Trophoblast cell (in vitro differentiated cells and primary cell): ENCODE measurements at regions not wholly inside any gene's neighbourhood (a gene's known extent, or its start where the extent isn't known, plus 50 kb on each side); places are given as distances from the start of the nearest gene placed in this dataset.

ENCODE experiments used
- DNase-seq, 2 donors: peaks; one replicate each; pipeline ENCODE4 v3.0.0-alpha.2; 2016
- H2AFZ ChIP-seq: 2 replicates; pipeline ENCODE4 v1.6.1; 2013; ENCODE audit warnings: low read length, moderate library complexity, mild to moderate bottlenecking; ENCODE audit not compliant: insufficient read depth, poor library complexity
- H2AK5ac ChIP-seq: 2 replicates; pipeline ENCODE4 v1.6.1; 2013; ENCODE audit warnings: mild to moderate bottlenecking, low read length
- H2BK120ac ChIP-seq: 2 replicates; pipeline ENCODE4 v1.6.1; 2013; ENCODE audit warnings: low read length, mild to moderate bottlenecking, moderate library complexity; ENCODE audit not compliant: insufficient read depth, poor library complexity
- H2BK12ac ChIP-seq: 2 replicates; pipeline ENCODE4 v1.6.1; 2013; ENCODE audit warnings: mild to moderate bottlenecking, low read length, moderate library complexity
- H2BK5ac ChIP-seq: 2 replicates; pipeline ENCODE4 v1.6.1; 2013; ENCODE audit warnings: low read length, low read depth, moderate library complexity, mild to moderate bottlenecking; ENCODE audit not compliant: poor library complexity
- H3K14ac ChIP-seq: 2 replicates; pipeline ENCODE4 v1.6.1; 2013; ENCODE audit warnings: mild to moderate bottlenecking, low read length
- H3K18ac ChIP-seq: 2 replicates; pipeline ENCODE4 v1.6.1; 2013; ENCODE audit warnings: mild to moderate bottlenecking, low read length
- H3K23ac ChIP-seq: 2 replicates; pipeline ENCODE4 v1.6.1; 2013; ENCODE audit warnings: low read length
- H3K27ac ChIP-seq: 2 replicates; pipeline ENCODE4 v1.5.1; 2013; ENCODE audit warnings: low read depth, mild to moderate bottlenecking, inconsistent platforms, low read length, moderate library complexity
- H3K27me3 ChIP-seq: 2 replicates; pipeline ENCODE4 v1.6.1; 2013; ENCODE audit warnings: inconsistent platforms, mild to moderate bottlenecking, low read length, moderate library complexity; ENCODE audit not compliant: insufficient read depth
- H3K36me3 ChIP-seq, 2 experiments: 1 replicate in 1 of 2; 2 replicates in 1 of 2; pipeline ENCODE4 v1.6.1; 2013; ENCODE audit warnings: low read length in 2 of 2, mild to moderate bottlenecking in 2 of 2, moderate library complexity in 1 of 2; ENCODE audit not compliant: insufficient read depth in 2 of 2, control insufficient read depth in 1 of 2
- H3K4ac ChIP-seq: 2 replicates; pipeline ENCODE4 v1.6.1; 2013; ENCODE audit warnings: low read depth, mild to moderate bottlenecking, low read length, moderate library complexity
- H3K4me1 ChIP-seq, 2 experiments: 1 replicate in 1 of 2; 2 replicates in 1 of 2; pipeline ENCODE4 v1.6.1; 2013; ENCODE audit warnings: low read length in 2 of 2, mild to moderate bottlenecking in 2 of 2, moderate library complexity in 1 of 2; ENCODE audit not compliant: insufficient read depth in 2 of 2, control insufficient read depth in 1 of 2
- H3K4me2 ChIP-seq: 2 replicates; pipeline ENCODE4 v1.6.1; 2013; ENCODE audit warnings: inconsistent platforms, mild to moderate bottlenecking, low read length, moderate library complexity
- H3K4me3 ChIP-seq: 2 replicates; pipeline ENCODE4 v1.5.1; 2013; ENCODE audit warnings: mild to moderate bottlenecking, low read depth, low read length, inconsistent platforms
- H3K79me1 ChIP-seq: one replicate; pipeline ENCODE4 v1.6.1; 2013; ENCODE audit warnings: low read length
- H3K79me2 ChIP-seq: 2 replicates; pipeline ENCODE4 v1.6.1; 2013; ENCODE audit warnings: low read length, mild to moderate bottlenecking; ENCODE audit not compliant: control insufficient read depth, insufficient read depth, poor library complexity
- H3K9ac ChIP-seq: 2 replicates; pipeline ENCODE4 v1.6.1; 2013; ENCODE audit warnings: mild to moderate bottlenecking, low read length
- H3K9me3 ChIP-seq: 2 replicates; pipeline ENCODE4 v1.6.1; 2013; ENCODE audit warnings: low read depth, mild to moderate bottlenecking, control low read depth, inconsistent platforms, low read length; ENCODE audit not compliant: insufficient read depth
- H4K12ac ChIP-seq: 2 replicates; pipeline ENCODE4 v1.6.1; 2013; ENCODE audit warnings: low read depth, mild to moderate bottlenecking, low read length, moderate library complexity
- H4K8ac ChIP-seq: 2 replicates; pipeline ENCODE4 v1.6.1; 2013; ENCODE audit warnings: low read depth, mild to moderate bottlenecking, low read length, moderate library complexity
- H4K91ac ChIP-seq: one replicate; pipeline ENCODE4 v1.6.1; 2013; ENCODE audit warnings: low read depth, mild to moderate bottlenecking, low read length, moderate library complexity
- WGBS: extraction: QIAGEN DNeasy Blood & Tissue Kit; methylation state at CpG from one replicate; pipeline ENCODE4 v1.1.7; 2013; ENCODE audit warnings: missing lambda C conversion rate; ENCODE audit not compliant: insufficient read length, insufficient coverage; ENCODE audit errors: extremely low coverage; 5-methylcytosine and 5-hydroxymethylcytosine counted together

DNA sequence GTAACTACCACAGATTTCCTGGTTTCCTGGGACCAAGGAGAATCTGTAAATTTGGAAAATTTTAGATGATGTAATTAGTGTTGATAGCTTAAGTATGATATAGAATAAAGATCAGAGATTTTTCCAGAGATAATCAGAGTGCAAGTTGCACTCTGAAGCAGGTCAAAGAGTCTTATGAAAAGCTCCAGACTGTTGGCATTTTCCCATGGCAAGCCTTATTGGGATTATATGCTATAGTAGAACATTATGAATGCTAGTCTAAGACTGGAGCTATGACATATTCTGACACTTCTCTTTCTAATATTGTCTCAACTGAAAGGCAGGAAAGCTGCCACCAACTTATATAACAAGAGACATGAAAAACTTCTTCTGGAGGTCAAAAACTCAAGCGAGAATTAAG is 1638.3 kb upstream of the LRRTM1 start:
- H2BK12ac ChIP-seq: no peak overlapping the region
- H2BK5ac ChIP-seq: no peak overlapping the region
- H3K79me1 ChIP-seq: no peaks in the 10 kb centered on the region
- no peak overlapping the region for H2AFZ ChIP-seq
- no peaks in the 10 kb centered on the region for H3K27me3 ChIP-seq
- H3K23ac ChIP-seq: no peak overlapping the region
- no peaks in the 10 kb centered on the region for H3K9me3 ChIP-seq
- H3K79me2 ChIP-seq: no peaks in the 10 kb centered on the region
- H3K27ac ChIP-seq: no peak overlapping the region
- no peak overlapping the region for H4K91ac ChIP-seq
- H3K18ac ChIP-seq: no peak overlapping the region
- no CpG with 5 or more reads among the region's 1 CpG for WGBS
- DNase-seq: no peak
- no peak overlapping the region for H2BK120ac ChIP-seq
- no peak overlapping the region for H3K4ac ChIP-seq
- no peak overlapping the region for H2AK5ac ChIP-seq
- H3K4me3 ChIP-seq: no peak overlapping the region
- no peak overlapping the region for H4K12ac ChIP-seq
- no peaks in the 10 kb centered on the region for H3K4me1 ChIP-seq
- H4K8ac ChIP-seq: no peak overlapping the region
- H3K14ac ChIP-seq: no peak overlapping the region
- H3K9ac ChIP-seq: no peak overlapping the region
- no peak overlapping the region for H3K4me2 ChIP-seq
- H3K36me3 ChIP-seq: no peaks in the 10 kb centered on the region

DNA sequence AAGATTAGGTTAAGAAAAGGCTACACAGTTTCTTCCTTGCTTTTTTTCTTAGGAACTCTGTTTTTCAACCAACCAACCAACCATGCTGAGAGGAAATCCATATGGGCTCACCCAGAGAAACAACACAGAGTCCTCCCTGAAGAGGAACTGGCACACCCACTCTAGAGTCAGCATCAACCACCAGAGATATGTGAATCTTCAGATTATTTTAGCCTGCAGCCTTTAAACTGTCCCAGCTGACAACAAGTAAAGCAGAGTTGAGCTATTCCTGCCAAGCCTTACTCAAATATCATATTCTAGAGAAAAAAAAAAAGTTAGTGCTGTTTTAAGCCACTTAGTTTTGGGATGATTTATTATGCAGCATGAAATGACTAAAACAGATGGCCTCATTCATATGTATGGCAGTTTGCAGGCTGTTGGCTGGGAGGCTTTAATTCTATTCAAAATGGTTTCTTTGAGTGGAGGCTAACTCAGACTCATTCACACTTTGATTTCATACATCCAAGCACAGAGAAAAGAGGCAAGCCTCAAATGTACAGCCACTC is 1637.7 kb upstream of the LRRTM1 start:
- DNase-seq: no peak
- Histone ChIP-seq H3K27ac (no peak overlapping the region), H2BK120ac (no peak overlapping the region), H4K12ac (no peak overlapping the region), H3K36me3 (no peaks in the 10 kb centered on the region), H3K27me3 (no peaks in the 10 kb centered on the region), H2AK5ac (no peak overlapping the region), H3K4ac (no peak overlapping the region), H3K4me3 (no peak overlapping the region), H3K79me2 (no peaks in the 10 kb centered on the region), H3K79me1 (no peaks in the 10 kb centered on the region), H3K14ac (no peak overlapping the region), H4K8ac (no peak overlapping the region), H2AFZ (no peak overlapping the region), H3K9ac (no peak overlapping the region), H3K18ac (no peak overlapping the region), H2BK5ac (no peak overlapping the region), H3K23ac (no peak overlapping the region), H2BK12ac (no peak overlapping the region), H4K91ac (no peak overlapping the region), H3K4me1 (no peaks in the 10 kb centered on the region), H3K4me2 (no peak overlapping the region), H3K9me3 (no peaks in the 10 kb centered on the region)

DNA sequence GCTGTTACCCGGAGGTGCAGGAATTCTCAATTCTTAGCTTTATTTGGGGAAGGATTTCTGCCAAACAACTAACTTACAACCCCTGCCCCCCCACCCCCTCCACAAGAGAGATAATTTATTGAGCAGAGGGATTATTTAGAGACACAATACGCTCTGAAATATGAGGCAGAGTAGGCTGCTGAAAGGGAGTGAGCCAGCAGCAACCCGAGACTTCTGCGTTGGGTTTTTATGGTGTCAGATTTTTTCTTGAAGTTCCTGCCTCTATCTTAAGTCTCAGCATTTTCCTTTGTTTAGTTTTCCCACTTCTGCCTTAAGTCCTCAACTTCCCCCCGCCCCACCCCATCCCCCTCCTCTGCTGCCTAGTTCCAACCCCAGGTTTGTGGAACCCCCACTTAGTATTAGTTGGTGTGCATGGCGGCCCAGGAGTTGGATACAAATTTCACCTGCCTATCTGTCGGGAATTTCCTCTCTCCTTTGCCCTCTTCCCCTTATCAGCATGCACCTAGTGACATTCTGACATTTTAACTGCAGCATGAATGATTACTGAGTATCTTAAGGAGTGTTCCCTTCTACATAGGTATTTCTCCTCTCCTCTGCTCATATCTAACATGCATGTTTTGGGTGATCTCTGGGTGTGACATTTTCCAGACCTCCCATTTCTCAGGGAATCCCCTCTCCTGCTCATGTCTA is 1635.9 kb upstream of the LRRTM1 start:
- H4K8ac ChIP-seq: no peak overlapping the region
- WGBS: no CpG with 5 or more reads among the region's 7 CpGs

DNA sequence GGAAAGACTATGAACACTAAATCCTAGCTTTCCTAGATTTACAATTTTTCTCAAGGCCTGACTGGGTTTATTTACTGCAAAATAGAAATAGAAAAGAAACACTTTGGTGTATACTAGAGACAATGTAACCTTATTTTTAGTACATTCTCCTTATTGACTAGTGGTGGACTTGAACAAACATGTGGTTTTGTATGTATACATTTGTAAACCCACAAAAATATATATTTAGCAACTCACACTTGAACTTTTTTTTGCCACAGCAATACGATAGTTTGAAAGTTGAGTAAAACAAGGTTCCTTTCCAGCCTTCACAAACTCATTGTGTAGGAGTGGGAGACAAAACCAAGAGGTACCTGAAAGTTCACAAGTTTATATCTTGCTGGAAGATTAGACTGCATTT is 1633.4 kb upstream of the LRRTM1 start:
- Histone ChIP-seq H2AFZ (no peak overlapping the region), H3K9me3 (no peaks in the 10 kb centered on the region), H2BK120ac (no peak overlapping the region), H3K79me1 (no peaks in the 10 kb centered on the region), H3K27me3 (no peaks in the 10 kb centered on the region), H3K79me2 (no peaks in the 10 kb centered on the region), H3K4me3 (no peak overlapping the region), H3K9ac (no peak overlapping the region), H2BK5ac (no peak overlapping the region), H3K4me1 (no peaks in the 10 kb centered on the region), H4K91ac (no peak overlapping the region), H3K27ac (no peak overlapping the region), H3K4ac (no peak overlapping the region), H3K36me3 (no peaks in the 10 kb centered on the region), H3K4me2 (no peak overlapping the region), H4K8ac (no peak overlapping the region), H3K23ac (no peak overlapping the region), H3K18ac (no peak overlapping the region), H2AK5ac (no peak overlapping the region), H3K14ac (no peak overlapping the region), H2BK12ac (no peak overlapping the region), H4K12ac (no peak overlapping the region)
- WGBS: no CpG with 5 or more reads among the region's 1 CpG
- DNase-seq: no peak

More for the DNA sequence above, 1635.9 kb upstream of the LRRTM1 start:
- H3K9ac ChIP-seq: no peak overlapping the region
- H2BK5ac ChIP-seq: no peak overlapping the region
- H2AK5ac ChIP-seq: no peak overlapping the region
- H3K14ac ChIP-seq: no peak overlapping the region
- DNase-seq: no peak
- H3K4me1 ChIP-seq: no peaks in the 10 kb centered on the region
- no peak overlapping the region for H2BK12ac ChIP-seq
- H3K4me2 ChIP-seq: no peak overlapping the region
- no peak overlapping the region for H2BK120ac ChIP-seq
- no peaks in the 10 kb centered on the region for H3K36me3 ChIP-seq
- no peak overlapping the region for H3K23ac ChIP-seq
- H3K27me3 ChIP-seq: no peaks in the 10 kb centered on the region
- H3K79me1 ChIP-seq: no peaks in the 10 kb centered on the region
- no peaks in the 10 kb centered on the region for H3K9me3 ChIP-seq
- H3K4ac ChIP-seq: no peak overlapping the region
- no peaks in the 10 kb centered on the region for H3K79me2 ChIP-seq
- H3K4me3 ChIP-seq: no peak overlapping the region
- no peak overlapping the region for H4K91ac ChIP-seq
- H2AFZ ChIP-seq: no peak overlapping the region
- no peak overlapping the region for H4K12ac ChIP-seq
- no peak overlapping the region for H3K18ac ChIP-seq
- H3K27ac ChIP-seq: no peak overlapping the region
